Activated CD8-positive, alpha-beta memory T cell treated with anti-CD3 and anti-CD28 coated beads, Interleukin-2, amount 50 U/mL, for 4 hours (primary cell): ENCODE measurements at regions not wholly inside any gene's neighbourhood (a gene's known extent, or its start where the extent isn't known, plus 50 kb on each side); places are given as distances from the start of the nearest gene placed in this dataset.

ENCODE experiments used
- DNase-seq: peaks from one replicate; pipeline ENCODE4 v3.0.0-alpha.2; 2020

DNA sequence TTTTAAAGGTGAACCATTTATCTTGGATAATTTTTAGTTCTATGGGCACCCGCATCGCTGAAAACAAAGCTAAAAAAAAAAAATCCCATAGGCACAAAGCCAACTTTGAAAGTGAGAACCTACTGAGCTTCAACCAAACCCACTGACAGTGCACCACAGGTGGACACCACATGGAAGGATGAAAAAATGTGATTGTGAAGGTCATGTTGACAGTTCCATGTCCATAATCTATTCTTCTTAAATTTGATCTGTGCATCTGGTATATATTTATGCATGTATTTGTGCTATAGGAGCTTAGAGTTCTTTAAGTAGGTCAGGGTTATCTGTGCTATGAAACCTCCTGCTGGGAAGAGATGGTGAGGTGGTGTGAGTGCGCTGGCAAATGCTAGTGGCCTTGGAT lies 374.3 kb downstream of the SPRY1 start:
- DNase-seq: no peak

- DNase-seq: no peak
Measured at GRCh38 chr4:123776267-123776666, 379.7 kb downstream of the SPRY1 start.

DNA sequence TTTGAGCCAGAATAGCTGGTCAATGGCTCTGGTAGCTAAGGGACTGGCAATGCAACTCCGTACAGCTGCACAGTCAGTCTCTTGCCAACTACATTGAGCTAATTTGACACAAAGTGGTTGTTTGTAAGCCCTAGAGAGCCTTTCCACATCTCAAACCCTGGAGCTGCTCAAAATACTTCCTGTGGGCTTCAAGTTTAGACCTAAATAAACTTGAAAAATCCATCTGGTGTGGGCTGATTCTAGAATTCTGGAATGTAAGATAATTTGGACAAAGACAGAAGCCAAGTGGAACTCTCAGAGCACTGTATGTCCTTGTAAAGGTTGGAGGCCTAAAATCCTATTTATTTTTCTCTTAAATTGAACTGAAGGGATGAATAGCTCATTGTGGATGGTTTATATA lies 380.8 kb downstream of the SPRY1 start:
- DNase-seq: no peak

DNA sequence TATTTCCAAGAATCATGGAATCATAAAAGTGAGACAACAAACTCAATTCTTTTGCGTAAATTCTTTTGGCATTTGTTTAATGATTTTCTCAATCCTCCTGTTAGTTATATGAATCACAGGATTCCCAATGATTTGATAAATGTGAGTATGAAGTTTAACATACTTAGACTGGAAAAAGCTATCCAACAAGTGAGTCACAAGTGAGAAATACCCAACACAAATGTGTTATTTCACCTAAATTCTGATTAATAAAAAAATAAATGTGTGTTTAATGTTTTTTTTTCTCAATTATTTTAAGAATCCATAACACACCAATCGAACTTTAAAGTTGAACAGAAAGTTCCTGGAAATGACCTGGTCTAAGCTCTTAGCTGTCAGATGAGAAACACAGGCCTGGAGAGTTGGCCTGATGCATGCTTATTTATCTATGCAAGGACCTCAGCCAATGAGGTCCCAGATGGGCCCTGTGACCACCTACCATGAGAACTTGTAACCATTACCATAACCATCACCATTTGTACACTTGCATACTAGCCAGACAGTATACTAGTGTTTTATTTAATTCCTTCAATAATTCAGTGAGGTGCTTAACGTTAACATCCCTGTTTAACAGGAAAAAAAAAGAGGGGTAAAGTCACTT lies 386.7 kb downstream of the SPRY1 start:
- DNase-seq: no peak

GRCh38 chr4:123783921-123784320 lies 387.3 kb downstream of the SPRY1 start:
- DNase-seq: no peak

DNA sequence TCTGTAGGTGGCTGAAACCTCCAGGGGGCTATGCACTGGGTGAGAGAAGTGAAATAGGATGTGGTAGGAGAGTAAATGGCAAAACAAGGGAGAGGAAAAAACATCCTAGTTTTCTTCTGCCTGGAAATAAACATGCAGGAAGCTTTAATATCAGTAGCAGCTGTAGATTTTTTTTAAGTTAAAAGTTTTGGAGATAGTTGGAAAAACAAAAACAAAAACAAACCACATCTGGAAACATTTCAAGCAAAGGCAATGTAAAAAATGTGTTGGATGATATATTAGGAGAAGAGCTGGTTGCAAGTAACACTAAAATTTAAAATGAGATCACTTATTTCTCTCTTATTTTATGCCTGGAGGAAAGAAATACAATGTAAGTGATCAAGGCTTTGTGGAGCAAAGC lies 388.0 kb downstream of the SPRY1 start:
- DNase-seq: no peak

- DNase-seq: no peak
Measured at GRCh38 chr4:123785538-123785937, 388.9 kb downstream of the SPRY1 start.

DNA sequence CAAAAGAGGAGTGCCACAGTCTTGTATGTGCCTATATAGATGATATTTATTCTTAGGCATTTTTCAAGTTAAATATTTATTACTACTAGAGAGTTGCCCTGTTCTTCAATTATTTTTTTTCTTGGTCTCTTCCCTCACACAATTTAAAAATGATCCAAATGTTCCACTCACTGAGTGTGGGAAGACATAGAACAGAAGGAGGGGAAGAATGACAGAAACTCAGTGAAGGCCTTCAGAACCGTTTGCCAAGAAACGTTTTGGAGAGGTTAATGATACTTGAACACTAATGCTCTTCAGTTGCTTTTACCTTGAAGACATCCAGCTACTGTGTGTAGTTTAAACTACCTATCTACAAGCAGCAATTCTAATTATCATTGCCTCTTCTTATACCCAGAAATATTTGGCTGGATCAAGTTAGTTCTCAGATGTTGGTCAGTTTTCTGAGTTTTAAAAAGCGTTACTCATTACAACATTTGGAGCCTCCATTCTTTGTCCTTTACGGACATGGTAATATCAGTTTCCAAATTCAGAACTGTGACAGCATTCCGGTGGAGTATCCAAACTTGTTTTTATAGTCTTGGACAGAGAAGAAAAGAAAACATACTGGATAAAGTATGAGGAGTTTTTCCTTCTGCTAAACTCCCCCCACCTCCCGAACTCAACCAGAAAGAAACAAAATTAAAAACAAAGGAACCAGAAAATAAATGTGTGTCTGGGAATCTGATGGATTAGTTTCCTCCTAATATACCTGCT lies 389.7 kb downstream of the SPRY1 start:
- DNase-seq: no peak

DNA sequence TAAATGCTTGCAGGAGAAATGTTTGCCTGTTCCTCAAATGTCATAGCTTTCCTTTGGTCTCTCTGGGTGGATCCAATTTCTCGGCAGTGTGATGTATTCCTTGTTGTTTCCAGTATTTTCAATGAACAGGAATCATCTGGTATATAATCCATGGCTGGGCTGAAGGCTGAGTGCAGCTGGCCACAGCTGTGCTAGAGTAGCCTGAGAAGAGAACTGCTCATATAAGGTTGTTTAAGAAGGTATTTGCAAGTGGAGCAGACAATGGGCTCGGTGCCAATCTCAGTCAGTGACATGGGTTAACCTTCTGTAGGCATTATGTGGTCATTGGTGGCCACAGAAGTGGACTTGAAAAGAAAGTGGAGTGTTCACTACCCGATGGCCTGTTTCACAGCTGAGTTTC lies 390.3 kb downstream of the SPRY1 start:
- no peak for DNase-seq

GRCh38 chr4:123787512-123788080 lies 391.0 kb downstream of the SPRY1 start:
- no peak for DNase-seq

- no peak for DNase-seq
Measured at GRCh38 chr4:123788577-123788976, 392.0 kb downstream of the SPRY1 start.

- DNase-seq: no peak
Measured at GRCh38 chr4:123790681-123791080, 394.1 kb downstream of the SPRY1 start.

GRCh38 chr4:123802082-123802645 lies 405.6 kb downstream of the SPRY1 start:
- DNase-seq: no peak

DNA sequence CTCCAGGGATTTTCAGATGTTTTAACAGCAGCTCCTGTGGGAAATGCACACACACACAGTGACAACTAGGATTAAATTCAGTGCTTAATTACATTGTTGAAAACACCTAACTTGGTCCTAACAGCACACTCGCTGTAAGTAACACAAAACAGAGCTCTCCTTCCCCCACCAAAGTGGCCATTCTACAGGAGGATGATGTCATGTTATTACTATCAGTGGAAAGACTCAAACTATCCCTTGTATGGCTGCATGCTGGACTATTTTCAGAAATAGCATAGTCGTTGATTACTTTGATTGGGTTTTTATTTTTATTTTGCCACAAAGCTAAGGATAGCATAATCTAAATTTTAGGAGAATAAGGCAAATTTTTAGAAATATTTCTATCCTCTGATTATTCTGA lies 406.3 kb downstream of the SPRY1 start:
- DNase-seq: no peak

DNA sequence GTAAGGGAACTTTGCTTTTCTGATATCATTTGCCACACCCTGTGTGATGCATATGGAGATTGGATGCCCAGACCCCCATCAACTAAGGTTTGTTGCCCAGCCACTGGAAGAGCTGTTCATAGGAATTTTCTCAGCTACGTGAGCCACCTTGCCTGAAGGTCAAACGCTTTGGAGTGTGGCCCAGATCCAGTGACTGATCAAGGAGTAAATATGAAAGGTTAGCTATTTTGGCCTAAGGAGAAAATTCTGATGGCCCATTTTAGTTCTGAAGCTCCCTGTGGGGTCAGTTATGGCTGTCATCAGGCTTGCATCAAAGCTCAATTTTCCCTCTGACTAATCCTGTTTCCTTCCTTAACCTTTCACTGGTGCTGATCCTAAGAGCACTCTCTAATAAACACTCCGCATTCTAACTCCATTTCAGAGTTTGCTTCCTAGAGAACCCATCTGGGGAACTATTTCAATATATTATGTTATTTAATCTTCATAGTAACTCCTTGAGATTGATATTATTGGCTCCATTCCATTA lies 407.7 kb downstream of the SPRY1 start:
- DNase-seq: no peak

DNA sequence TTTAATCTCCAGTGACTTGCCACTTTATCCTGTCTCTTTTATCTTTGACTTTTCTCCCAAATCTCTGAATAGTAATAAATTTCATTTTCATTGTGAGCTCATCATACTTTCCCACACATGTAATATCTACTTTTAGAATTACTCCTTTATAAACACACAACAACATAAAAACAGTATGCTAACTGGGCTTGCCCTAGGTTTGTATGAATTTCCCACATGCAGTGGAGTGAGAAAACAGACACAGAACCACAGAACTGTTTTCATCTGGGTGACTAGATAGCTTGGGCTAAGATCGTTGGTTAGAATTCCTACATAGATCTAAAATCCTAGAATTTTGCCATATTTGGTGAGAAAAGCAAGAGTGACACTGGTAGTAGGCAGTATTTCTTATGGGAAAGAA lies 409.5 kb downstream of the SPRY1 start:
- DNase-seq: no peak

- no peak for DNase-seq
Measured at GRCh38 chr4:123807187-123807586, 410.6 kb downstream of the SPRY1 start.

DNA sequence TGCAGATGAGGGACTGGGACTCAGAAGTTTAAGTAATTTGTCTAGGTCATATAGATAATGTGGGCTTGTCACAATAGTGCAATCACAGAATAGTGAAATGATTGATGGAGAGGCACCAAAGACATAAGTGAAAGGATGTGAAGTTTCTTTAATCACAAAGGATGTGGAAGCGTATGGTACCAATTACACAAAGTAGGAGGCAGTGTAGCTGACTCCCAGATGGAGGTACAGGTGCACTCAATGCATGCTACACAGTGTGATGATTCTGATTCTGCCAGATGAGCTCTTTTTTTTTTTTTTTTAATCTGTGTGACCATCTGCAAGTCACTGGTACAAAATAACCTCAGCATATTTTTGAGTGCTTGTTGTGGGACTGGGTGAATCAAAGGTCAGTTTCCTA lies 411.3 kb downstream of the SPRY1 start:
- DNase-seq: no peak

GRCh38 chr4:123809864-123810263 lies 413.3 kb downstream of the SPRY1 start:
- DNase-seq: no peak

DNA sequence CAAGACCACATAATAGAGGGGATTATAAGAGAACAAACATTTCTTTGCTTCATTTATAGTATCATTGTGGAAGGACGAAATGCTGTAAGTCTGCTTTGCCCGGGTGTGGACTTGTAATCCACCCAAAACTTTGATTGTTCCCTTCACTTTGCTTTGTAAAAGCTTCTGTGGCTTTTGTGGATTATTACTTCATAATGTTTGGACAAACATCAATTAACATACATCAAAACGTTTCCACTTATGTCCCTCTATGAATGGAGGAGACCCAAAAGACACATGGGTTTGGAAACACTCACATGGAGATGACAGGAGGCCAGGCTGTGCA lies 415.4 kb downstream of the SPRY1 start:
- no peak for DNase-seq

GRCh38 chr4:123813901-123814300 lies 417.3 kb downstream of the SPRY1 start:
- DNase-seq: no peak

GRCh38 chr4:123816462-123816861 lies 419.9 kb downstream of the SPRY1 start:
- no peak for DNase-seq

DNA sequence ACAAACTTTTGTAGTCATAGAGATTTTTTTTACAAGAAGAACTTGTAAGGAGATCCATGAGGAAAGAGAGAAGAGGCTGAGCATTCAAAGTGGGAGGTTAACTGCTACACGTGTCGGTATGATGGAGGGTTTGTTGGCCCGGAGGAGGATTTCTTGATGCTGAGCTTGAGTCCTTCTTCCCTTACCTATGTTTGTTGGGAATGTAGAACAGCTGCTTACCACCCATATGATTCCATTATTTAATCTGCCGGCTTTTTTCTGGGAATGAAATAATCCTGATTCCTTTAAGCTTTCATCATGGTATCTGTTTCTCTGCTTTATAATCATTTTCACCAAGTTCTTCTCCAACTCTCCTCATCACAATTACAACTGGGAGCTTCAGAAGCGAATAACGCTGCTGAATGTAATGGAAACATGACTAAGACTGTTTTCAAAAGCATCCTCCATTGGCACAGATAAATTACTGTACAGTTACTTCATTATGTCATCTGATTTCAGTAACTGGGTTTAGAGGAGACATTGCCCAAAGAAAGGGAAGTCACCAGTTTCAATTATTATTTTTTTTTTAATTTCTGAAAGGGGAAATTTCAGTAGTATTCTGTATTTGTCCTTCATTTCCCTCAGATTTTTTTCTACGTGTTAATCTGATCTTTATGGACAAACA lies 420.6 kb downstream of the SPRY1 start:
- no peak for DNase-seq
